ENCODE measurements at regions not wholly inside any gene's neighbourhood (a gene's known extent, or its start where the extent isn't known, plus 50 kb on each side); places are given as distances from the start of the nearest gene placed in this dataset.
"Not testable (repeated sequence)": the region's sequence is repeated elsewhere in the genome, so short reads cannot be mapped to it uniquely, and the experiment has no call there.

GRCh38 chr1:173392895-173393658 lies 84.1 kb upstream of the PRDX6 start:
- DNase-seq (ENCODE audit: low spot score in 2 of 2) (no peak), FAIRE-seq (no peak)

- FAIRE-seq (no peak), DNase-seq (ENCODE audit: low spot score in 2 of 2) (no peak)
Measured at GRCh38 chr1:173393659-173394000, 83.5 kb upstream of the PRDX6 start.

GRCh38 chr1:173394813-173395212 lies 82.3 kb upstream of the PRDX6 start:
- DNase-seq (ENCODE audit: low spot score in 2 of 2); FAIRE-seq: not testable (repeated sequence)

GRCh38 chr1:173395762-173396161 lies 81.4 kb upstream of the PRDX6 start:
- FAIRE-seq (no peak), DNase-seq (ENCODE audit: low spot score in 2 of 2) (no peak)

GRCh38 chr1:173400387-173400995 lies 76.6 kb upstream of the PRDX6 start:
- no peak for FAIRE-seq
- DNase-seq (ENCODE audit: low spot score in 2 of 2) = no peak

GRCh38 chr1:173403996-173404395 lies 73.1 kb upstream of the PRDX6 start:
- DNase-seq (ENCODE audit: low spot score in 2 of 2) (no peak), FAIRE-seq (no peak)

- FAIRE-seq (no peak), DNase-seq (ENCODE audit: low spot score in 2 of 2) (no peak)
Measured at GRCh38 chr1:173405281-173405680, 71.9 kb upstream of the PRDX6 start.

GRCh38 chr1:173405834-173406233 lies 71.3 kb upstream of the PRDX6 start:
- no peak for FAIRE-seq
- no peak for DNase-seq (ENCODE audit: low spot score in 2 of 2)

- FAIRE-seq (no peak), DNase-seq (ENCODE audit: low spot score in 2 of 2) (no peak)
Measured at GRCh38 chr1:173406783-173407230, 70.3 kb upstream of the PRDX6 start.

GRCh38 chr1:173407846-173408245 lies 69.3 kb upstream of the PRDX6 start:
- DNase-seq (ENCODE audit: low spot score in 2 of 2) (no peak), FAIRE-seq (no peak)

- DNase-seq (ENCODE audit: low spot score in 2 of 2) (no peak), FAIRE-seq (no peak)
Measured at GRCh38 chr1:173408886-173409285, 68.2 kb upstream of the PRDX6 start.

- DNase-seq (ENCODE audit: low spot score in 2 of 2) (no peak), FAIRE-seq (no peak)
Measured at GRCh38 chr1:173409613-173410012, 67.5 kb upstream of the PRDX6 start.

GRCh38 chr1:173410133-173410793 lies 66.9 kb upstream of the PRDX6 start:
- no peak for FAIRE-seq
- DNase-seq (ENCODE audit: low spot score in 2 of 2) = no peak

- DNase-seq (ENCODE audit: low spot score in 2 of 2) (no peak), FAIRE-seq (no peak)
Measured at GRCh38 chr1:173410794-173411236, 66.3 kb upstream of the PRDX6 start.

GRCh38 chr1:173411835-173412742 lies 65.0 kb upstream of the PRDX6 start:
- no peak for FAIRE-seq
- no peak for DNase-seq (ENCODE audit: low spot score in 2 of 2)

GRCh38 chr1:173413271-173413707 lies 63.8 kb upstream of the PRDX6 start:
- FAIRE-seq = no peak
- no peak for DNase-seq (ENCODE audit: low spot score in 2 of 2)

- DNase-seq (ENCODE audit: low spot score in 2 of 2) = no peak
- no peak for FAIRE-seq
Measured at GRCh38 chr1:173414136-173414535, 63.0 kb upstream of the PRDX6 start.

GRCh38 chr1:173414539-173415226 lies 62.5 kb upstream of the PRDX6 start:
- FAIRE-seq (no peak), DNase-seq (ENCODE audit: low spot score in 2 of 2) (no peak)

GRCh38 chr1:173415490-173415889 lies 61.6 kb upstream of the PRDX6 start:
- no peak for FAIRE-seq
- no peak for DNase-seq (ENCODE audit: low spot score in 2 of 2)

GRCh38 chr1:173415905-173416450 lies 61.2 kb upstream of the PRDX6 start:
- DNase-seq (ENCODE audit: low spot score in 2 of 2) (no peak), FAIRE-seq (no peak)
